Activated CD4-positive, alpha-beta T cell treated with anti-CD3 and anti-CD28 coated beads for 36 hours (primary cell): ENCODE measurements at regions not wholly inside any gene's neighbourhood (a gene's known extent, or its start where the extent isn't known, plus 50 kb on each side); places are given as distances from the start of the nearest gene placed in this dataset.

Experiments used
- ATAC-seq: fragments of 200-7000 bp; cut with Tn5 transposase; one replicate; pipeline ENCODE4 v1.10.0; 2021; ENCODE audit warnings: mild to moderate bottlenecking, moderate library complexity
- CTCF ChIA-PET: fragments of 350-600 bp; sonication (Branson Sonifier 250); formaldehyde crosslinking; loops from one replicate; lab custom pipeline; 2021; ENCODE audit warnings: antibody characterized with exemption; lab: Charles Lee
- POLR2A ChIA-PET: fragments of 350-600 bp; sonication (Branson Sonifier 250); formaldehyde crosslinking; loops from one replicate; lab custom pipeline; 2021; ENCODE audit warnings: antibody characterized with exemption, inconsistent platforms; lab: Charles Lee
- DNase-seq: peaks from one replicate; pipeline ENCODE4 v3.0.0-alpha.2; 2020
- H3K27ac Mint-ChIP-seq: one replicate; pipeline ENCODE4 v1.8.0; 2021; ENCODE audit warnings: mixed read lengths
- H3K27me3 Mint-ChIP-seq: one replicate; pipeline ENCODE4 v1.8.0; 2021; ENCODE audit warnings: mixed read lengths
- H3K36me3 Mint-ChIP-seq: one replicate; pipeline ENCODE4 v1.8.0; 2021; ENCODE audit warnings: low read depth, mixed read lengths
- H3K4me1 Mint-ChIP-seq: one replicate; pipeline ENCODE4 v1.8.0; 2021; ENCODE audit warnings: mixed read lengths
- H3K4me3 Mint-ChIP-seq: one replicate; pipeline ENCODE4 v1.8.0; 2021; ENCODE audit warnings: mild to moderate bottlenecking, moderate library complexity, mixed read lengths
- H3K9me3 Mint-ChIP-seq: one replicate; pipeline ENCODE4 v1.8.0; 2021; ENCODE audit warnings: low read depth, mixed read lengths
- intact Hi-C, 2 experiments: fragments of 100-400 bp; cut with DNase I in 1 of 2; cut with micrococcal nuclease in 1 of 2; formaldehyde crosslinking; loops; one replicate each; pipeline versions ENCODE4 v1.14.2 to v1.15.1; 2022 to 2024; cut with DNase I, micrococcal nuclease

DNA sequence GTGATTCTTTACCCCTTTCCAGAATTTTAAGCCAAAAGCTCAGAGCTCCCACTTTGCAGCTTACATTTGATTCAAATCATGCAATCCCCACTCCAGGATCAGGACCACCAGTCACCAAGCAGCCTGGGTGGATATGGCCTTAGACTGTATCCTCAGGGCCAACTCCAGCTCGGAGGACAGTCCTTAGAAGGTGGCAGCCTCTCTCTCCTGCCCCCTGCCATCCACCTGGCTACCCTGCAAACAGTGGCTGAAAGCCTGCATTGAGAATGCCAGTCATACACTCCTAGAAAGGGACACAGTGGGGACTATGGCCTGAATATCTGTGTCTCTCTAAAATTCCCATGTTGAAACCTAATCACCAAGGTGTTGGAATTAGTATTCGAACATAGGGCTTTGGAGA, 50.0 kb upstream of the KCNMA1 start:
- intact Hi-C loops, result no loop called here
- Mint-ChIP-seq H3K36me3 (no peaks in the 10 kb centered on the region), H3K27me3 (peaks cover 11% of the 10 kb centered on the region), H3K9me3 (no peaks in the 10 kb centered on the region), H3K27ac (no peak overlapping the region), H3K4me3 (no peak overlapping the region), H3K4me1 (no peaks in the 10 kb centered on the region)
- ATAC-seq, result no peak
- CTCF ChIA-PET, result no interaction called here
- DNase-seq, result no peak
- POLR2A ChIA-PET, result no interaction called here
